Right ventricle myocardium superior (tissue), 1 donor: ENCODE measurements at regions not wholly inside any gene's neighbourhood (a gene's known extent, or its start where the extent isn't known, plus 50 kb on each side); places are given as distances from the start of the nearest gene placed in this dataset.
A peak's percentile ranks its signal among the peaks of the same experiment; 100 is the strongest.

ENCODE experiments used
- ATAC-seq: fragments of 200-7000 bp; cut with Tn5 transposase; one replicate; pipeline ENCODE4 v1.9.1; 2020; ENCODE audit warnings: mild to moderate bottlenecking; ENCODE audit not compliant: poor library complexity
- DNase-seq: peaks from one replicate; pipeline ENCODE4 v3.0.0-alpha.2; 2020
- intact Hi-C: fragments of 100-400 bp; cut with DNase I; formaldehyde crosslinking; loops from one replicate; pipeline ENCODE4 v1.11.2; 2022
- donor health status: DM: no; HTN: yes; CAD: no; lungs with severe emphysema.

- DNase-seq (no peak), ATAC-seq (no peak)
- intact Hi-C loops, result no loop called here
Measured at GRCh38 chr7:18338910-18339523, 156.5 kb upstream of the HDAC9 start.

- ATAC-seq (no peak), DNase-seq (no peak)
- intact Hi-C loops, result loop anchor here (5.0 to 10.0 kb wide), 2 partner anchors 634 to 657 kb away; no protein-coding TSS in a partner anchor
Measured at GRCh38 chr7:18341756-18342155, 153.8 kb upstream of the HDAC9 start.

GRCh38 chr7:18343047-18343446 lies 152.5 kb upstream of the HDAC9 start:
- ATAC-seq (no peak), DNase-seq (no peak)
- intact Hi-C loops, result loop anchor here (5.0 to 10.0 kb wide), 2 partner anchors 636 to 658 kb away; no protein-coding TSS in a partner anchor

- DNase-seq (no peak), ATAC-seq (no peak)
- intact Hi-C loops, result loop anchor here (5.0 to 10.0 kb wide), 2 partner anchors 637 to 660 kb away; no protein-coding TSS in a partner anchor
Measured at GRCh38 chr7:18344536-18344935, 151.0 kb upstream of the HDAC9 start.

GRCh38 chr7:18345641-18346234 lies 149.8 kb upstream of the HDAC9 start:
- ATAC-seq (peak; percentile 55), DNase-seq (no peak)
- intact Hi-C loops, result loop anchor here (5.0 to 10.0 kb wide), 2 partner anchors 373 to 661 kb away; no protein-coding TSS in a partner anchor

GRCh38 chr7:18347170-18347569 lies 148.4 kb upstream of the HDAC9 start:
- ATAC-seq (no peak), DNase-seq (no peak)
- intact Hi-C loops, result loop anchor here (5.0 to 10.0 kb wide), 2 partner anchors 375 to 662 kb away; no protein-coding TSS in a partner anchor

GRCh38 chr7:18350678-18351077 lies 144.9 kb upstream of the HDAC9 start:
- no peak for ATAC-seq
- intact Hi-C loops, result loop anchor here (5.0 to 10.0 kb wide), 2 partner anchors 317 to 1314 kb away; no protein-coding TSS in a partner anchor
- DNase-seq, result no peak

- DNase-seq (no peak), ATAC-seq (peak; percentile 67)
- intact Hi-C loops, result loop anchor here (5.0 to 10.0 kb wide), 2 partner anchors 315 to 1312 kb away; no protein-coding TSS in a partner anchor
Measured at GRCh38 chr7:18352339-18353255, 143.0 kb upstream of the HDAC9 start.

GRCh38 chr7:18353339-18353738 lies 142.2 kb upstream of the HDAC9 start:
- ATAC-seq, result no peak
- no peak for DNase-seq
- intact Hi-C loops, result loop anchor here (5.0 to 10.0 kb wide), 2 partner anchors 314 to 1311 kb away; no protein-coding TSS in a partner anchor

- no peak for DNase-seq
- ATAC-seq, result no peak
- intact Hi-C loops, result loop anchor here (5.0 to 10.0 kb wide), 2 partner anchors 313 to 1310 kb away; no protein-coding TSS in a partner anchor
Measured at GRCh38 chr7:18354108-18355085, 141.2 kb upstream of the HDAC9 start.

GRCh38 chr7:18356191-18356645 lies 139.3 kb upstream of the HDAC9 start:
- DNase-seq (no peak), ATAC-seq (peak; percentile 61)
- intact Hi-C loops, result loop anchor here (10.0 kb wide), 1 partner anchor 1309 kb away; no protein-coding TSS in a partner anchor

- ATAC-seq (no peak), DNase-seq (no peak)
- intact Hi-C loops, result loop anchor here (10.0 kb wide), 1 partner anchor 1307 kb away; no protein-coding TSS in a partner anchor
Measured at GRCh38 chr7:18357691-18358090, 137.9 kb upstream of the HDAC9 start.

- intact Hi-C loops, result loop anchor here (5.0 kb wide), 1 partner anchor 211 kb away; no protein-coding TSS in a partner anchor
- DNase-seq, result no peak
- peak; percentile 12 for ATAC-seq
Measured at GRCh38 chr7:18361756-18362155, 133.8 kb upstream of the HDAC9 start.

- DNase-seq (no peak), ATAC-seq (no peak)
- intact Hi-C loops, result loop anchor here (5.0 kb wide), 1 partner anchor 208 kb away; no protein-coding TSS in a partner anchor
Measured at GRCh38 chr7:18363751-18364380, 131.7 kb upstream of the HDAC9 start.

- no peak for DNase-seq
- ATAC-seq, result no peak
- intact Hi-C loops, result loop anchor here (5.0 kb wide), 1 partner anchor 208 kb away; no protein-coding TSS in a partner anchor
Measured at GRCh38 chr7:18364396-18364795, 131.2 kb upstream of the HDAC9 start.

GRCh38 chr7:18366394-18366793 lies 129.2 kb upstream of the HDAC9 start:
- no peak for DNase-seq
- intact Hi-C loops, result no loop called here
- ATAC-seq, result no peak

GRCh38 chr7:18369011-18369410 lies 126.5 kb upstream of the HDAC9 start:
- DNase-seq (no peak), ATAC-seq (no peak)
- intact Hi-C loops, result no loop called here
